HEK293 (cell line): ENCODE measurements at regions not wholly inside any gene's neighbourhood (a gene's known extent, or its start where the extent isn't known, plus 50 kb on each side); places are given as distances from the start of the nearest gene placed in this dataset.

Experiments
- CTCF ChIA-PET: fragments of 350-600 bp; formaldehyde crosslinking; extraction: SDS; loops from one replicate; lab custom pipeline; 2021; ENCODE audit warnings: antibody characterized with exemption; lab: Yijun Ruan, JAX
- POLR2A ChIA-PET: fragments of 300-600 bp; formaldehyde crosslinking; extraction: SDS; loops from one replicate; lab custom pipeline; 2020; ENCODE audit warnings: antibody characterized with exemption, inconsistent platforms; lab: Yijun Ruan, JAX
- H3K27ac ChIP-seq: fragments of 200-500 bp; sonication (Bioruptor generic); 2 replicates; pipeline ENCODE4 v1.5.1; 2014; ENCODE audit warnings: low read depth, low read length, control low read depth, inconsistent platforms; ENCODE audit errors: extremely low read depth
- H3K36me3 ChIP-seq, 2 experiments: fragments of 200-500 bp in 1 of 2; sonication (Bioruptor generic) in 1 of 2; 1 replicate in 1 of 2; 2 replicates in 1 of 2; pipeline ENCODE4 v1.5.1; 2014 to 2017; ENCODE audit warnings: inconsistent platforms in 2 of 2, low read length in 2 of 2; ENCODE audit not compliant: control insufficient read depth in 2 of 2, insufficient read depth in 1 of 2
- H3K4me1 ChIP-seq: fragments of 200-500 bp; sonication (Bioruptor generic); 2 replicates; pipeline ENCODE4 v1.5.1; 2014; ENCODE audit warnings: mild to moderate bottlenecking, low read length, inconsistent platforms; ENCODE audit not compliant: control insufficient read depth, insufficient read depth
- H3K4me3 ChIP-seq: 2 replicates; pipeline ENCODE4 v1.5.1; 2011; ENCODE audit warnings: low read depth, mild to moderate bottlenecking, control low read depth, low read length, moderate library complexity
- H3K9me3 ChIP-seq: fragments of 200-500 bp; sonication (Bioruptor generic); 2 replicates; pipeline ENCODE4 v1.5.1; 2014; ENCODE audit warnings: low read depth, low read length, inconsistent platforms; ENCODE audit not compliant: control insufficient read depth, insufficient read depth
- GLIS2 ChIP-seq: fragments of 450-650 bp; formaldehyde crosslinking; IDR thresholded peaks from 2 replicates; pipeline ENCODE4 v1.5.1; 2016; ENCODE audit warnings: missing biosample characterization, missing genetic modification characterization
- REPIN1 ChIP-seq: fragments of 450-650 bp; formaldehyde crosslinking; IDR thresholded peaks from 2 replicates; pipeline ENCODE4 v1.5.1; 2017; ENCODE audit warnings: missing biosample characterization, missing genetic modification characterization, low read depth
- SCRT2 ChIP-seq: fragments of 450-650 bp; formaldehyde crosslinking; IDR thresholded peaks from 2 replicates; pipeline ENCODE4 v1.5.1; 2016; ENCODE audit warnings: missing biosample characterization, missing genetic modification characterization
- SP3 ChIP-seq: fragments of 450-650 bp; formaldehyde crosslinking; IDR thresholded peaks from 2 replicates; pipeline ENCODE4 v1.5.1; 2016; ENCODE audit warnings: missing biosample characterization, missing genetic modification characterization
- TSHZ1 ChIP-seq: fragments of 450-650 bp; formaldehyde crosslinking; IDR thresholded peaks from 2 replicates; pipeline ENCODE4 v1.5.1; 2016; ENCODE audit warnings: missing biosample characterization, missing genetic modification characterization, borderline replicate concordance
- YY1 ChIP-seq: fragments of 450-650 bp; formaldehyde crosslinking; IDR thresholded peaks from 2 replicates; pipeline ENCODE4 v1.5.1; 2018; ENCODE audit warnings: missing biosample characterization, missing genetic modification characterization
- YY2 ChIP-seq: fragments of 450-650 bp; formaldehyde crosslinking; IDR thresholded peaks from 2 replicates; pipeline ENCODE4 v1.5.1; 2016; ENCODE audit warnings: missing biosample characterization, missing genetic modification characterization
- ZIC2 ChIP-seq: fragments of 450-650 bp; formaldehyde crosslinking; IDR thresholded peaks from 2 replicates; pipeline ENCODE4 v1.5.1; 2016; ENCODE audit warnings: missing biosample characterization, missing genetic modification characterization
- ZNF174 ChIP-seq: fragments of 450-650 bp; formaldehyde crosslinking; IDR thresholded peaks from 2 replicates; pipeline ENCODE4 v1.5.0; 2017; ENCODE audit warnings: missing biosample characterization, mild to moderate bottlenecking, missing genetic modification characterization
- ZNF175 ChIP-seq: fragments of 450-650 bp; formaldehyde crosslinking; IDR thresholded peaks from 2 replicates; pipeline ENCODE4 v1.5.1; 2016; ENCODE audit warnings: missing biosample characterization, missing genetic modification characterization
- ZNF211 ChIP-seq: fragments of 450-650 bp; formaldehyde crosslinking; IDR thresholded peaks from 2 replicates; pipeline ENCODE4 v1.5.1; 2016; ENCODE audit warnings: low read depth, missing biosample characterization, missing genetic modification characterization
- ZNF24 ChIP-seq: fragments of 450-650 bp; formaldehyde crosslinking; IDR thresholded peaks from 2 replicates; pipeline ENCODE4 v1.5.1; 2016; ENCODE audit warnings: missing biosample characterization, missing genetic modification characterization
- ZNF266 ChIP-seq: fragments of 450-650 bp; formaldehyde crosslinking; IDR thresholded peaks from 2 replicates; pipeline ENCODE4 v1.5.1; 2016; ENCODE audit warnings: missing biosample characterization, missing genetic modification characterization, low read depth
- ZNF274 ChIP-seq, 2 experiments: fragments of 200-500 bp in 1 of 2; fragments of 450-650 bp in 1 of 2; sonication (Bioruptor generic) in 1 of 2; formaldehyde crosslinking in 1 of 2; IDR thresholded peaks; 2 replicates each; pipeline versions ENCODE4 v1.5.1 to v1.6.1; 2014 to 2016; ENCODE audit warnings: borderline replicate concordance in 1 of 2, inconsistent platforms in 1 of 2, low read length in 1 of 2, missing biosample characterization in 1 of 2, missing genetic modification characterization in 1 of 2
- ZNF324 ChIP-seq: fragments of 450-650 bp; formaldehyde crosslinking; IDR thresholded peaks from 2 replicates; pipeline ENCODE4 v1.5.1; 2016; ENCODE audit warnings: missing biosample characterization, missing genetic modification characterization
- ZNF366 ChIP-seq: fragments of 450-650 bp; formaldehyde crosslinking; conservative IDR thresholded peaks from 2 replicates; pipeline ENCODE4 v1.5.1; 2016; ENCODE audit warnings: missing biosample characterization, missing genetic modification characterization
- ZNF488 ChIP-seq: fragments of 450-650 bp; formaldehyde crosslinking; IDR thresholded peaks from 2 replicates; pipeline ENCODE4 v1.5.1; 2016; ENCODE audit warnings: missing biosample characterization, missing genetic modification characterization
- ZNF510 ChIP-seq: fragments of 450-650 bp; formaldehyde crosslinking; IDR thresholded peaks from 2 replicates; pipeline ENCODE4 v1.5.1; 2018; ENCODE audit warnings: mild to moderate bottlenecking, missing genetic modification characterization, missing biosample characterization; ENCODE audit not compliant: insufficient replicate concordance
- ZNF548 ChIP-seq: fragments of 450-650 bp; formaldehyde crosslinking; IDR thresholded peaks from 2 replicates; pipeline ENCODE4 v1.5.1; 2016; ENCODE audit warnings: missing biosample characterization, missing genetic modification characterization
- ZNF555 ChIP-seq: fragments of 450-650 bp; formaldehyde crosslinking; conservative IDR thresholded peaks from 2 replicates; pipeline ENCODE4 v1.5.1; 2017; ENCODE audit warnings: missing biosample characterization, mild to moderate bottlenecking, missing genetic modification characterization, inconsistent platforms
- ZNF585B ChIP-seq: fragments of 450-650 bp; formaldehyde crosslinking; IDR thresholded peaks from 2 replicates; pipeline ENCODE4 v1.5.1; 2016; ENCODE audit warnings: missing biosample characterization, missing genetic modification characterization
- ZNF660 ChIP-seq: fragments of 450-650 bp; IDR thresholded peaks from 2 replicates; pipeline ENCODE4 v1.5.1; 2018; ENCODE audit warnings: missing biosample characterization, mild to moderate bottlenecking, missing genetic modification characterization
- ZNF701 ChIP-seq: fragments of 450-650 bp; formaldehyde crosslinking; IDR thresholded peaks from 2 replicates; pipeline ENCODE4 v1.5.1; 2016; ENCODE audit warnings: missing biosample characterization, missing genetic modification characterization
- ZSCAN16 ChIP-seq: fragments of 450-650 bp; formaldehyde crosslinking; IDR thresholded peaks from 2 replicates; pipeline ENCODE4 v1.5.1; 2016; ENCODE audit warnings: missing biosample characterization, missing genetic modification characterization
- ZSCAN30 ChIP-seq: fragments of 450-650 bp; IDR thresholded peaks from 2 replicates; pipeline ENCODE4 v1.5.1; 2018; ENCODE audit warnings: missing biosample characterization, mild to moderate bottlenecking, missing genetic modification characterization, moderate library complexity
- ZSCAN5A ChIP-seq: fragments of 450-650 bp; formaldehyde crosslinking; IDR thresholded peaks from 2 replicates; pipeline ENCODE4 v1.5.1; 2016; ENCODE audit warnings: missing biosample characterization, missing genetic modification characterization

GRCh38 chrX:11970578-11971359, 167.5 kb upstream of the FRMPD4 start:
- TF ChIP-seq ZNF488 (tag by site-specific recombination) (no peak), ZNF555 (tag by site-specific recombination) (no peak), ZSCAN30 (tag by site-specific recombination) (no peak), TSHZ1 (tag by site-specific recombination) (no peak), YY2 (tag by site-specific recombination) (no peak), SP3 (tag by site-specific recombination) (no peak)
- TF ChIP-seq, all 188 proteins: peak for 0
- POLR2A ChIA-PET: no interaction called here
- Histone ChIP-seq H3K36me3 (no peaks in the 10 kb centered on the region), H3K4me1 (no peaks in the 10 kb centered on the region), H3K9me3 (no peaks in the 10 kb centered on the region), H3K27ac (no peak overlapping the region), H3K4me3 (no peak overlapping the region)
- CTCF ChIA-PET: no interaction called here

GRCh38 chrX:11976663-11977062, 161.6 kb upstream of the FRMPD4 start:
- Histone ChIP-seq H3K27ac (no peak overlapping the region), H3K4me1 (no peaks in the 10 kb centered on the region), H3K36me3 (no peaks in the 10 kb centered on the region), H3K9me3 (no peaks in the 10 kb centered on the region), H3K4me3 (no peak overlapping the region)
- POLR2A ChIA-PET: no interaction called here
- CTCF ChIA-PET: no interaction called here
- no peak for TF ChIP-seq ZSCAN5A (tag by site-specific recombination)
- TF ChIP-seq ZNF266: no peak
- TF ChIP-seq ZNF701 (tag by site-specific recombination): no peak
- TF ChIP-seq ZNF366 (tag by site-specific recombination): no peak
- no peak for TF ChIP-seq ZSCAN16 (tag by site-specific recombination)
- no peak for TF ChIP-seq ZNF510
- TF ChIP-seq ZNF660 (tag by site-specific recombination): no peak
- TF ChIP-seq ZNF548 (tag by site-specific recombination): no peak
- no peak for TF ChIP-seq GLIS2
- no peak for TF ChIP-seq ZNF175 (tag by site-specific recombination)
- TF ChIP-seq ZNF211 (tag by site-specific recombination): no peak
- TF ChIP-seq ZNF274 (IDR thresholded peaks at IDR 0.05; ENCODE audit: low read length): no peak
- no peak for TF ChIP-seq ZNF274 (tag by site-specific recombination; IDR thresholded peaks at IDR 0.05; ENCODE audit: borderline replicate concordance)
- TF ChIP-seq ZNF24 (tag by site-specific recombination): no peak
- TF ChIP-seq SCRT2: no peak
- no peak for TF ChIP-seq ZIC2 (tag by site-specific recombination)
- no peak for TF ChIP-seq REPIN1 (tag by site-specific recombination)
- no peak for TF ChIP-seq ZNF174 (tag by site-specific recombination)
- TF ChIP-seq YY1: no peak
- TF ChIP-seq ZNF585B (tag by site-specific recombination): no peak
- TF ChIP-seq ZNF324 (tag by site-specific recombination): no peak
